ENCODE measurements at regions not wholly inside any gene's neighbourhood (a gene's known extent, or its start where the extent isn't known, plus 50 kb on each side); places are given as distances from the start of the nearest gene placed in this dataset.

GRCh38 chr6:18049646-18050045 is 62.2 kb upstream of the KIF13A start:
- no peak for TF ChIP-seq CTCF (IDR thresholded peaks at IDR 0.05; ENCODE audit: insufficient read depth, low read depth, low read length)
- no peak overlapping the region for H3K4me3 ChIP-seq (ENCODE audit: low read depth, low read length)
- DNase-seq (ENCODE audit: low read depth): no peak

- TF ChIP-seq CTCF (IDR thresholded peaks at IDR 0.05; ENCODE audit: insufficient read depth, low read depth, low read length): no peak
- DNase-seq (ENCODE audit: low read depth): no peak
- H3K4me3 ChIP-seq (ENCODE audit: low read depth, low read length): no peak overlapping the region
Measured at GRCh38 chr6:18048953-18049630, 61.7 kb upstream of the KIF13A start.

- no peak for TF ChIP-seq CTCF (IDR thresholded peaks at IDR 0.05; ENCODE audit: insufficient read depth, low read depth, low read length)
- no peak for DNase-seq (ENCODE audit: low read depth)
Measured at GRCh38 chr6:18047406-18047805, 60.0 kb upstream of the KIF13A start.

GRCh38 chr6:18045507-18045906 is 58.1 kb upstream of the KIF13A start:
- no peak overlapping the region for H3K4me3 ChIP-seq (ENCODE audit: low read depth, low read length)
- no peak for DNase-seq (ENCODE audit: low read depth)
- TF ChIP-seq CTCF (IDR thresholded peaks at IDR 0.05; ENCODE audit: insufficient read depth, low read depth, low read length): no peak

More at GRCh38 chr6:18047406-18047805, 60.0 kb upstream of the KIF13A start:
- no peak overlapping the region for H3K4me3 ChIP-seq (ENCODE audit: low read depth, low read length)

GRCh38 chr6:18044108-18044783 is 56.8 kb upstream of the KIF13A start:
- TF ChIP-seq CTCF (IDR thresholded peaks at IDR 0.05; ENCODE audit: insufficient read depth, low read depth, low read length): no peak
- no peak for DNase-seq (ENCODE audit: low read depth)
- H3K4me3 ChIP-seq (ENCODE audit: low read depth, low read length): no peak overlapping the region

- no peak overlapping the region for H3K4me3 ChIP-seq (ENCODE audit: low read depth, low read length)
- no peak for TF ChIP-seq CTCF (IDR thresholded peaks at IDR 0.05; ENCODE audit: insufficient read depth, low read depth, low read length)
- no peak for DNase-seq (ENCODE audit: low read depth)
Measured at GRCh38 chr6:18042536-18043145, 55.2 kb upstream of the KIF13A start.

All from fibroblast of villous mesenchyme (primary cell).